Head of caudate nucleus (tissue), 42 donors: ENCODE measurements at regions not wholly inside any gene's neighbourhood (a gene's known extent, or its start where the extent isn't known, plus 50 kb on each side); places are given as distances from the start of the nearest gene placed in this dataset.

Experiments
- DNase-seq, 42 donors: peaks; one replicate each; pipeline versions ENCODE4 v3.0.0 to v3.0.0-alpha.2; 2020 to 2021; ENCODE audit warnings: mixed read lengths in 7 of 42
- intact Hi-C: fragments of 100-400 bp; cut with DNase I; formaldehyde crosslinking; loops from one replicate; pipeline ENCODE4 v1.15.0; 2022

DNA sequence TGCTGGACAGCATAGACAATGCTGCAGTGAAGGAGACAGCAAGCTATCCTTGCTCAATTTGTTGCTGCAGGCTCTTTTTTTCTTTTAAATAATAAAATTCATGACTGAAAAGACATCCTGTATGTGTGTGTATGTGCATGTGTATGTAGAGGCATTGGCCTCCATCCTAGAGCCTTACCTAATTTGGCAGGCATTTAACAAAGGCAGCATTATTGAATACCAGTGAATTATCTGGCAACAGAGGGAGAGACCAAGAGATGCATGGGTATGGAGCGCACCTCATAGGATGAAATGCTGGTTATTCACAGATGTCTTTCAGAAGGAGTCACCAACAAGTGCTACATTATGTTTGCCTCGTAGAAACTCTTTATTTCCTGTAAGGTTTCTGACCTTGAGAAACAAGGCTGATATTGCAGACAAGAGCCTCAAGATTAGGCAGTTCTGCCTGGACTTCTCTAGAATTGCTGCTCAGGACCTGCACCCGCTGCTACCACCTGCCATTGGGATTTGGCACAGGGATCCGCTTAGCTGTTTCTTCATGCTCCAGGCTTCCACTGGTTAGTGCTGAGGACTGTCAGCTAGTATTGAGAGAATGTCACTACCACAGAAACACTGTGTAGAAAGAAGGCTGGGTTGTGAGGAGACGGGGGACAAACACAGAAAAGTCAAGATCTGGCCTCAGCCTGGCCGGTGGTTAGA, 247.7 kb upstream of the RFX3 start:
- intact Hi-C loops = no loop called here
- DNase-seq = no peak

DNA sequence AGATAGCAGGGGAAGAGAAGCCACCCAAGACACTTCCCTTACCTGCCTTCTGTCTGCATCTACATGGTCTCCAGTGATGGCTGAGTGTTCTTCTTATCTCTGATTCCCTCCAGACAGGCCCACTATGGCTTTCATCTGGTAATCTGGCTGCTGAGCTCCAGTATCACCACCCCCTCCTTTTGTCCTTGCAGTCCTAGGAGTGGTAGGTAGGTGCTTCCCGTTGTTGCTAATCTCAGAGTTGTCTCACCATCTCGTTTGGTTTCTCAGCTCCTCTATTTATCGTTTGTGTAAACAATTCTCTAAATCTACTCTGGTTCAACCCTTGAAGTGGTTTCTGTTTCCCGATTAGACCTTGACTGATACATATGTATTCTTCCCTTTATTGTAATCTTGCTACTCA, 243.8 kb upstream of the RFX3 start:
- intact Hi-C loops = no loop called here
- no peak for DNase-seq

DNA sequence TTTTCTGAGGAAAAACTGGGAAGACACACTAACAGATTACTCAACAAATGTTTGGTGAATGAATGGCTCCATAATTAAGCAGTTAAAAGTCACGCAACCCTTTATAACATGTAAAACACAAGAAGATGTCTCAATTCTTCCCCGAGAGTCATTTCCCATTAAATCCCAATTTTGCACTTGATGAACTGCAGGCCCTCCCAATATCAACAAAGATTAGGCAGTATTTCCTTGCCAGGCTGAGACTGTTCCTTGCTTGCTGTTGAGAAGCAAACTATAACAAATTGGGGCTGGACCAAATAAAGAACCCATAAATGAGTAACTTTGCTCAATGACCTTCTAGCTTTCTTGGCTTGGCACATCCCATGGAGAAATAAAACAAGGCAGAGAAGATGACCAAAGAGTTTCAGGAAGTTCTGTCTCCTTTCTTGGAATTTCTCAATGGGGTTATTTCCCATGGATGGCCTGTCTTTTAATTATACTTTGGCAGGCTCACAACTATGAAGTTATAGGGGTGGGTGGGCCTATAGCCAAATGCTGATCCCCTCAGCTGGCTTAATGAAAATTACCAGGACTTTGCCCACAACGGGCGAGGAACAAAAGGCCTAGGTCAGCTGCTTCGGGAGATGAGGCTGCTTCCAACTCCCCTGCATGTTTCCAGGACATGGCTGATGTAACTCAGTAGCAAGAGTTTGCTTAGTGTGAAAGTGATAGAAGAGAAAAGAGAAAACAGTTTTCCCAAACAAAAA, 243.1 kb upstream of the RFX3 start:
- DNase-seq = peak in 1 of 42 donors; percentile 7
- intact Hi-C loops = no loop called here

DNA sequence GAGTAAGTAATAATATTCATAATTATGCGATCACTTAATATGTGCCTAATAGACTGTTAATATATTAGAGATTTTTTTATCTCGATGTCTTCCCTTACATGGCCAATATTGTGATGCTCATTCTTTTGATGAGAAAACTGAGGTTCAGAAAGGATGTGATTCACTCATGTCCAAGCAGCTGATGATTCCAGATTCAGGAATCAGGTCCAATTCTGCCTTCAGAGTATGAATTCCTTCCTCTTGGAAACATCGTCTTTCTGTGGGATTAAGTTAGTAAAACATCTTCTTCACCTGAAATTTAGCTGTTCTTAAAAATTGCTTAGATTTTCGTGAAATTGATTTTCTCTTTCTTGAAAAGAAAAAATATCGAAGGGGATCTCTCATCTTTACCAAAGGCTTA, 242.5 kb upstream of the RFX3 start:
- DNase-seq = no peak
- intact Hi-C loops = no loop called here

DNA sequence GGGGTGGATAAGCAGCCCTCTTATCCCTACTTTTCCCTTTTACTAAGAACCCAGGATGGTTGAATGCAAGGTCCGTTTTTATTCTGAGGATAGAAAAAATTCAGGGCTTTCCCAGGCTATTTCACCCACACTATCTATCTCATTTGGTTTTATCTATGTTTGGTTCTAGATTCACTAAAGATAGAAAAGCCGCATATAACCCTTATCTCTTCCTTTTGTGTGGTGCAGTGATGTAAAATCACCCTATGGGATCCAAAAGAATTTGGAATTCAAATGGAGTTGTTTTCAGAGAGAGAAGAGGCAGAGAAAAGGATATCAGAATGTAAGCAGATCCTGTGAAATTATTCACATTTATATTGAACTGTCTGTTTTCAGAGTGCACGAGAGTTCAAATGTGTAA, 236.3 kb upstream of the RFX3 start:
- intact Hi-C loops = no loop called here
- DNase-seq = no peak

DNA sequence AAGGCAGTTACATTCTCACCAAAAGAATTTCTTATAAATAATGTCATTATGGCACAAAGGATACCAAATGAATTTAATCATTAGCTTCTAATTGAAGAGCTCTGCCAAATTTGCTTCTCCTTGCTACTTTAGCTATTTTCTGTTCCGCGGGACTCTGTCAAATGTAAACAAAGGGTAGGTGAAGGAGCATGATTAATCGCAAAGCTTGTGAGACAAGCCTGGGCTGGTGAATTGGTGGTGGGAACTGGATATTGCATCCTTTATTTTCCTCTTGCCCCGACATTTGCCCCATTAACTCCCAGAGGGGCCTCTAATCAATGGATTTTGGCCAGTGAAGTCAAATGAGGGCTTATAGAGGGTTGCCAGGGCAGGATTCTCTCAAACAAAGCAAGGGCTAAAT, 234.2 kb upstream of the RFX3 start:
- DNase-seq = no peak
- intact Hi-C loops = no loop called here

DNA sequence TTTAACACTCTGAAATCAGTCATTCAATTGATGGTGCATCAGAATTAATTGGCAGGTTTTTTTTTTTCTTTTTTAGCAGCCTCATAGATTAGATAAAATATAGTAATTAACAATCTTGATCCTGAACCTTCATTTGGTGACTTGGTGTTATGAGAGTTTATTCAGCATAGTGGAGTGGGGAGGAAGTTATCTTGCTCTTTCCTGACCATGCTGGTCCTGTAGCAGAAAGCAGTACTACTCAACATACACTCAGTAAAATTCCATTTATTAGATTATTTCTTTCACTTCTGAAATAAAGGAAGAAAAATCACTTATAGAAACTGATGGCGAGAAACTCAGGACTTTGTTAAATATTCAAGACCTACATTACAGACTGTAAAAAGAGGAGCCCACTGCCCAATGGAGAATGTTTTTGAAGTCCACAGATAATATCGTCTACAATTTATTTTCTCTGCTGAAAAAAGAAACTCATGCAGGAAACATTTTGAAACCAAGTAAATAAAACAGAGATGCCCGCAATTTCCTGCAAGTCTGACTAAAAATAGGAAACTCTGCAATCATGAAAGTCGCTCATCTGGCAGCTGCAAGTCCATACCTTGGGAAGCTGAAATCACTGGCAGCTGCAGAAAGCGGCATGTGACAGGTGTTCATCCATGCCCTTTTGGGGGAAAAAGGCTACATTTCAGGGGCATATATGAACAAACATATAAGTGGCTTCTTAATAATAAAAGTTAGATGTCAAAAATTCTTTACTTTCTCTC, 233.2 kb upstream of the RFX3 start:
- intact Hi-C loops = no loop called here

DNA sequence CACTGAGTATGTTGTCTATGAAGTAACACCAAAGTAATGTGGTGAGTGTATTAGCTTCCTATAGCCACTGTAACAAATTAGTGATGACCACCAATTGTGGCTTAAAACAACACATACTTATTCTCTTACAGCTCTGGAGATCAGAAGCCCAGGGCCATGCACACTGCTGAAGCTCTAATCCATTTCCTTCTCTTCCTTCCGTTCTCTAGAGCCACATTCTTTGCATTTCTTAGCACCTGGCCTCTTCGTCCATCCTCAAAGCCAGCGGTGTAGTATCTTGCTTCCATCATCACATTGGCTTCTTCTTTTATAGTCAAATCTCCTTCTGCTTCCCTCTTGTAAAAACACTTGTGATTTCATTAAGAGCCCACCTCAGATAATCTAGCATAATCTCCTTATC, 230.3 kb upstream of the RFX3 start:
- DNase-seq = no peak
- intact Hi-C loops = no loop called here

More for the DNA sequence above, 233.2 kb upstream of the RFX3 start:
- DNase-seq = no peak

DNA sequence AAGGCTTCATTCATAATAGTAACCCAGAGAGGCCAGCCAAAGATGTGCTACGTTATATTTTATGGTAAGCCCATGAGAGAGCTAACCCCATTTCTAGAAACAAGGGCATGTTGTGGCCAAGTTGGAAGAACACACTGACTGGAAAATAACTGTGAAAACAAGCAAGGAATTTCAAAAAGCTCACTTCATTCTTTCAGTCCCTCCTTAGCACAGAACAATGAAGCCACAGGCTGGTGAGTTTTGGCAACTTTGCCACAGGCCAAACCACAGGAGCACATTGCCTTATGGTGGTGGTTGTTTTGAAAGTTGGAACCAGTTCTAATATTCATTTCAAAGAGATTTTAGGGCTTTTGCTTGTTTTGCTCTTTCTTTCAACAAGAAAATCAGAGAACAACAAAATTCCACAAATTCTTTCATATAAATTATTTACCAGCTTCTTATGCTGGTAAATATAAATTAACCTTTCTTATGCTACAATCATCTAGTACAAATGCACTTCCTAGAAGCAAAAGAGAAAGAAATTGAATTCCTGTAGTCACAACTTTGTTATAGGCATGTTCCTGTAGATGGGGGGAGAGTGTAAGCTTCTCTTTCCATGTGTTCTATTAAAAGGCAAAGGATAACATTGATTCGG, 225.4 kb upstream of the RFX3 start:
- intact Hi-C loops = no loop called here
- DNase-seq = peak in 2 of 42 donors; percentile 13 to 50

DNA sequence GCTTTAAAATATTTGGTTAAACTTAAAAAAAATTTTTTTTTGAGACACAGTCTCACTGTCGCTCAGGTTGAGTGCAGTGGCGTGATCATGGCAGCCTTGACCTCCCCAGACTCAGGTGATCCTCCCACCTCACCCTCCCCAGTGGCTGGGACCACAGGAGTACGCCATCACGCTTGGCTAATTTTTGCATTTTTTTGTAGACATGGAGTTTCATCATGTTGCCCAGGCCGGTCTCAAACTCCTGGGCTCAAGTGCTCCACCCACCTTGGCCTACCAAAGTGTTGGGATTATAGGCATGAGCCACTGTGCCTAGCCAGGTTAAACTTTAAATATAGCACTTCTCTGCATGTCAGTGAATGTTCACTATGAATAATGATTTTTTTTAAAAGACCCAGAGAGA, 224.5 kb upstream of the RFX3 start:
- intact Hi-C loops = no loop called here
- no peak for DNase-seq

DNA sequence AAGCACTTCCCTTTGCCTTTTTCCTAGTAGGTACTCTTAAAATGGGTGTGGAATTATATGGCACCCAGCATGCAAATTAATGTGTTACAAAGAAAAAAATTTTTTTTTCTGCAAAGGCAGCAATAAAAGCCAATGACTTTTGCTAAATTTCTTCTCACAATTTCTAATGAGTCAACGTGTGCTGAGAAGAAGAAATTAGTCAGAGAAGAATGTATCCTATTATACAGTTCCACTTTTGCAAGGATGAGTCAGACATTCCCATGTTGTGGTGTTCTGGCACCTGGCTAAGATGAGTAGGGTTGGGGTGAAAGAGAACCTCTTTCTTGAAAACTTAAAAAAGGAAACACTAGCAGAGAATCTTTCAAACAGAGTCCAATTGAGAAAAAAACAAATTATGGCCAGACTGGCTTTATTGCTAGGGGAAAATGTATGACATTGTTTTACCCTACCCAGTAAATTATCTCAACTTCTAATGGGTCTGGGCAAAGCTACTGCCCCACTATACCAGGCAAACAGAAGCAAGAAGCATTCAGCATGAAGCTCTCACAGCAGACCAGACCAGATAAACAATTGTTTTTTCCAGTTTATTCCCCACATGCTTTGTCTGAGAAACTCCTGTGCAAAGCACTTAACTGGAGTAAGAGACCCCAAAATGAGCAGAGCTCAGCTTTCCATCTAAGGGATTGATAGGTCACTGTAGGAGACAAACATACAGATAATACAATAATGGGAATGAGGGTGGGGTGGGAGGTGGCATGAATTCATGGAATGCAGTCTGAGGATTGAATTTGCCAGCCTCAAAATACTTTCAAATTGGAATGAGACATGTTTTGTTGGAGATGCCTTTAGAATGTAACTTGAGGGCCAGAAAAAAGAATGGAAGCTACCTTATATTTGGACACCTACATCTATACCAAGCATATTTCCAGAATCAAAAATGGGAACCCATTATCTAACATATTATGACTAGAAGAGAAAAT, 220.8 kb upstream of the RFX3 start:
- peak in 17 of 42 donors; percentile 18 to 74 (median 38) for DNase-seq

DNA sequence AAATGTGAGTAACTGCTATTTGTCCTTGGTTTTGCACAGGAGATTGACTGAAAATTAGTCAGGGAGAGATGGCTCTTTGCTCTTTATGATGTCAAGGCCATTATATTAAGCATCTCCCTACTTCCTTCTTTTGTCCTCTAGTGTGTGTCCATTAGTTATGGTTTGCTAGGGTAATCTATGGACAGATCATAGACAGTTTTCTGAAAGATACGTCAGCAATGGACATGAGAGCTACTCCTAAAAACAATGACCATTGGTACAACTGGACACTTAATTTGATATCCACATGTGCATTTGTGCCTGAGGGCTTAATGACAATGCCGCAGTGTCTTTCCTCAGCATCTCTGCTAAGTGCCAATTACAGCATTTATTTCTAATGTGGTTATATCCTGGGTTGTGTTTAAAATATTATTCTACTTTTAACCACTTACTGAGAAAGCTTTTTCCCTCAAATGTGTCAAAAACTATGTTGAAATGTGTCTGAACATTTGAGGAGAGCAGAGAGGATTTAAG, 218.2 kb upstream of the RFX3 start:
- no peak for DNase-seq
- intact Hi-C loops = loop anchor here (10.0 kb wide), 1 partner anchor 621 kb away; no protein-coding TSS in a partner anchor

More for the DNA sequence above, 220.8 kb upstream of the RFX3 start:
- intact Hi-C loops = loop anchor here (10.0 kb wide), 1 partner anchor 618 kb away; no protein-coding TSS in a partner anchor

DNA sequence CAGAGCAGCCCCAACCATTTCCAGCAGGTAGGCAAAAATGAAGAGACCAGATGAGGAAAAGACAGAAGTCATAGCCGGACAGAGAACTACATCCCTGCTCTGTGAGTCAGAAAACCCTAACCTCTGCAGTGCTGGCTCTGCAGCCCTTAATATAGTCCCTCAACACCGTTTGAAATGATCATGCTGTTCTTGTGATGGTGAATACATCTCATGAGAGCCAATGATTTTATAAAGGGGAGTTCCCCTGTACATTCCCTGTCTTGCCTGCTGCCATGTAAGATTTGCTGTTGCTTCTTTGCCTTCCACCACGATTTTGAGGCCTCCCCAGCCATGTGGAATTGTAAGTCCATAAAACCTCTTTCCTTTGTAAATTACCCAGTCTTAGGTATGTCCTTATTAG, 216.8 kb upstream of the RFX3 start:
- intact Hi-C loops = loop anchor here (10.0 kb wide), 1 partner anchor 622 kb away; no protein-coding TSS in a partner anchor
- DNase-seq = no peak

DNA sequence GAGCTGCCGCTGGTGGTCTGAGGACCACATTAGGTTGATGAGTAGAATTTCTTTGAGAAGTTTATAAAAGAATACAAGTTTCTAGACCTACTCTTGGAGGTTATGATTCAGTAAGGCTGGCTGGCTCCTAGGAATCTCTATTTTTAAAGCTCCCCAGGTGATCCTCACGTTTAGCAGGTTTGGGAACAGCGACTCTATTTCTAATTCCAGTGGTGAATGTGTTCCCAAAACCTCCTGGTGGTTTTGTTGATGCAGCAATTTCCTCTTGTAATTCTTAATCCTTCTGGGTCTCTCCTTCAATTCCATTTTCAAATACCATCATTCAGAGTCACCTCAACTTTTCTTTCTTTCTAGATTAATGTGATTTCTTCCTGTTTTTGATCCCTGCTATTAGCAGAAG, 215.9 kb upstream of the RFX3 start:
- DNase-seq = no peak
- intact Hi-C loops = loop anchor here (10.0 kb wide), 1 partner anchor 623 kb away; no protein-coding TSS in a partner anchor

DNA sequence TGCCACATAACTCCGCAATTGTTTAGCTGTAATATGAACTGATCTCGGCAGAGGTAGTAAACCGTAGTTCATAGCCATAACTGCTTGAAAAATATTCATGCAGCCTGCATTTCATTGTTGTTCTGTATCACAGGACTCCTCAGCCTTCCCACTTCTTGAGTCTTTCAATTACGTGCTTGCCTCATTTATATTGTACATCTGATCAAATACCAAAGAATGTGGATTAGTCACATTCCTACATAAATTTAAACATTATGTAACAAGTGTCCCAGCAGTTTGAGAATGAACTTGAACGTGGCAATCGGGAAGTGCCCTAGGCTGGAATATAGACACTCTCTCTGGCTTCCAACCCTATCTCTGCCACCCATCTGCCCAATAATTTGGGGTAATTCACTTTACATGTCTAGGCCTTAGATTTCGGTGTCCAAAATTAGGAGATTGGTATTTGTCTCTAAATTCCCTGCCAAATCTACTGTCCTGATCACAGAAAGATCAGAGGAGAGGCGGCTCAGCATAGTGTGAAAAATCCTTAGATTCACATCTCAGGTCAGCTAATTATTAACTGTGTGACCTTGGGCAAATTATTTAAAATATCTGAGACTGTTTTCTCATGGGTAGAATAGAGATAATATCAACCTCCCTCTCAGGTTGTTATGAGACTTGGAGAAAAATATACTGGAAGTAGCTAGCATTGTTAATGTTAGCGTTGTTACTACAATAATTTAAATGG, 215.1 kb upstream of the RFX3 start:
- no peak for DNase-seq
- intact Hi-C loops = loop anchor here (10.0 kb wide), 1 partner anchor 624 kb away; no protein-coding TSS in a partner anchor

DNA sequence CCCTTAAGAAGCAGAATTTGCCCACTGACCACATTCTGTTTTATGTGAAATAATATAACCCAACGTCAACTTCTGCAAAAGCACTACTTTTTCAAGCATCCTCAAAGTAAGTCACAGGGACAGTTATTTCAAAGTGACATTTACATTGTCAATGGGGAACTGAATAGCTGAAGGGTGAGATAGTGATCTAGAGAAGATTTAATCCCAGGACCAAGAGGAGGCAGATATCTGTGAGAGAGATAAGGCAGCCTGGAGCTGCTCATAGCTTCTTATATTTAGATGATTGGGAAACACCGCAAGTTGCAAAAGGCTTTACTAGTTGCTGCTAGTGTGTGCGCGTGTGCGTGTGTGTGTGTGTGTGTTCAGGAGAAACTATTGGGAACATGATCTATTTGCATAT, 210.4 kb upstream of the RFX3 start:
- intact Hi-C loops = no loop called here
- no peak for DNase-seq

DNA sequence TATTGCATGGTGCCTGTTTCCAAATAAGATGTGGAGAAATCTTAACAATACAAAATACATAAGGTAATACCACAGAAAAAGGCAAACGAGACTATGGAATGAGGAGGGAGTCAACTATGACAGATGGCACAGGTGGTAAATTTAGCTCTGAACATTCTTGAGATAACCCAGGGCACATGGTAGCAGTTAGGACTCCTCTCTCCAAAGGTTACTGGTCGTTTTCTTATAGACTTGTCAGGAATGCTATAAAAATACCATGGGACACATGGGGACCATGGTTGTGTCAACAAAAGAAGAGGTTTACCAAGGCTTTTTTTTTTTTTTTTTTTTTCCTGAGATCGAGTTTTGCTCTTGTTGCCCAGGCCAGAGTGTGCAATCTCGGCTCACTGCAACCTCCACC, 209.4 kb upstream of the RFX3 start:
- intact Hi-C loops = no loop called here
- no peak for DNase-seq
